ENCODE measurements at regions not wholly inside any gene's neighbourhood (a gene's known extent, or its start where the extent isn't known, plus 50 kb on each side); places are given as distances from the start of the nearest gene placed in this dataset.
A peak's percentile ranks its signal among the peaks of the same experiment; 100 is the strongest.
"Not testable (repeated sequence)": the region's sequence is repeated elsewhere in the genome, so short reads cannot be mapped to it uniquely, and the experiment has no call there.

- not testable (repeated sequence) for H4K20me1 ChIP-seq (ENCODE audit: insufficient read depth, low read length); H3K4me2 ChIP-seq (ENCODE audit: insufficient read depth, low read length); H3K9me3 ChIP-seq (ENCODE audit: insufficient read depth, low read length, severe bottlenecking); H3K36me3 ChIP-seq (ENCODE audit: insufficient read depth, low read length); H3K9ac ChIP-seq (ENCODE audit: low read depth, low read length); H2AFZ ChIP-seq (ENCODE audit: low read depth, low read length); H3K27ac ChIP-seq (ENCODE audit: low read length); H3K4me3 ChIP-seq (ENCODE audit: low read depth in 1 of 2, low read length in 2 of 2); H3K4me1 ChIP-seq (ENCODE audit: insufficient read depth, low read length); ATAC-seq (ENCODE audit: insufficient read depth, low read depth); DNase-seq; H3K27me3 ChIP-seq (ENCODE audit: insufficient read depth, low read length, poor library complexity); H3K79me2 ChIP-seq (ENCODE audit: insufficient read depth, low read length)
Observed at GRCh38 chr2:111402450-111402849, 281.7 kb downstream of the BCL2L11 start.

GRCh38 chr2:111403287-111403686 lies 282.6 kb downstream of the BCL2L11 start:
- not testable (repeated sequence) for H3K36me3 ChIP-seq (ENCODE audit: insufficient read depth, low read length); ATAC-seq (ENCODE audit: insufficient read depth, low read depth); DNase-seq; H3K4me3 ChIP-seq (ENCODE audit: low read depth in 1 of 2, low read length in 2 of 2); H4K20me1 ChIP-seq (ENCODE audit: insufficient read depth, low read length); H3K4me2 ChIP-seq (ENCODE audit: insufficient read depth, low read length); H3K27me3 ChIP-seq (ENCODE audit: insufficient read depth, low read length, poor library complexity); H3K27ac ChIP-seq (ENCODE audit: low read length); H3K9ac ChIP-seq (ENCODE audit: low read depth, low read length); H2AFZ ChIP-seq (ENCODE audit: low read depth, low read length); H3K4me1 ChIP-seq (ENCODE audit: insufficient read depth, low read length); H3K79me2 ChIP-seq (ENCODE audit: insufficient read depth, low read length); H3K9me3 ChIP-seq (ENCODE audit: insufficient read depth, low read length, severe bottlenecking)

- H3K4me1 ChIP-seq (ENCODE audit: insufficient read depth, low read length); H3K27ac ChIP-seq (ENCODE audit: low read length); DNase-seq; H3K4me3 ChIP-seq (ENCODE audit: low read depth in 1 of 2, low read length in 2 of 2); H3K9me3 ChIP-seq (ENCODE audit: insufficient read depth, low read length, severe bottlenecking); H3K4me2 ChIP-seq (ENCODE audit: insufficient read depth, low read length); H3K36me3 ChIP-seq (ENCODE audit: insufficient read depth, low read length); ATAC-seq (ENCODE audit: insufficient read depth, low read depth); H3K27me3 ChIP-seq (ENCODE audit: insufficient read depth, low read length, poor library complexity); H3K79me2 ChIP-seq (ENCODE audit: insufficient read depth, low read length); H2AFZ ChIP-seq (ENCODE audit: low read depth, low read length); H4K20me1 ChIP-seq (ENCODE audit: insufficient read depth, low read length); H3K9ac ChIP-seq (ENCODE audit: low read depth, low read length): not testable (repeated sequence)
Observed at GRCh38 chr2:111406616-111407015, 285.9 kb downstream of the BCL2L11 start.

GRCh38 chr2:111407632-111408194 lies 287.0 kb downstream of the BCL2L11 start:
- not testable (repeated sequence) for H3K9me3 ChIP-seq (ENCODE audit: insufficient read depth, low read length, severe bottlenecking); H4K20me1 ChIP-seq (ENCODE audit: insufficient read depth, low read length); H2AFZ ChIP-seq (ENCODE audit: low read depth, low read length); ATAC-seq (ENCODE audit: insufficient read depth, low read depth); H3K9ac ChIP-seq (ENCODE audit: low read depth, low read length); H3K4me2 ChIP-seq (ENCODE audit: insufficient read depth, low read length); H3K79me2 ChIP-seq (ENCODE audit: insufficient read depth, low read length); DNase-seq; H3K4me3 ChIP-seq (ENCODE audit: low read depth in 1 of 2, low read length in 2 of 2); H3K27ac ChIP-seq (ENCODE audit: low read length); H3K27me3 ChIP-seq (ENCODE audit: insufficient read depth, low read length, poor library complexity); H3K4me1 ChIP-seq (ENCODE audit: insufficient read depth, low read length); H3K36me3 ChIP-seq (ENCODE audit: insufficient read depth, low read length)

- H3K4me1 ChIP-seq (ENCODE audit: insufficient read depth, low read length); H3K36me3 ChIP-seq (ENCODE audit: insufficient read depth, low read length); H3K79me2 ChIP-seq (ENCODE audit: insufficient read depth, low read length); H3K9me3 ChIP-seq (ENCODE audit: insufficient read depth, low read length, severe bottlenecking); DNase-seq; H3K4me3 ChIP-seq (ENCODE audit: low read depth in 1 of 2, low read length in 2 of 2); ATAC-seq (ENCODE audit: insufficient read depth, low read depth); H3K27ac ChIP-seq (ENCODE audit: low read length); H3K27me3 ChIP-seq (ENCODE audit: insufficient read depth, low read length, poor library complexity); H3K9ac ChIP-seq (ENCODE audit: low read depth, low read length); H3K4me2 ChIP-seq (ENCODE audit: insufficient read depth, low read length); H2AFZ ChIP-seq (ENCODE audit: low read depth, low read length); H4K20me1 ChIP-seq (ENCODE audit: insufficient read depth, low read length): not testable (repeated sequence)
Observed at GRCh38 chr2:111410868-111411406, 290.2 kb downstream of the BCL2L11 start.

GRCh38 chr2:111411867-111412681 lies 291.4 kb downstream of the BCL2L11 start:
- DNase-seq = peak; percentile 25
- H2AFZ ChIP-seq (ENCODE audit: low read depth, low read length); H3K36me3 ChIP-seq (ENCODE audit: insufficient read depth, low read length); H3K9ac ChIP-seq (ENCODE audit: low read depth, low read length); H3K9me3 ChIP-seq (ENCODE audit: insufficient read depth, low read length, severe bottlenecking); H3K27ac ChIP-seq (ENCODE audit: low read length); H3K4me2 ChIP-seq (ENCODE audit: insufficient read depth, low read length); H3K27me3 ChIP-seq (ENCODE audit: insufficient read depth, low read length, poor library complexity); H3K4me1 ChIP-seq (ENCODE audit: insufficient read depth, low read length); H3K4me3 ChIP-seq (ENCODE audit: low read depth in 1 of 2, low read length in 2 of 2); H3K79me2 ChIP-seq (ENCODE audit: insufficient read depth, low read length); H4K20me1 ChIP-seq (ENCODE audit: insufficient read depth, low read length): not testable (repeated sequence)
- ATAC-seq (ENCODE audit: insufficient read depth, low read depth) = peak; percentile 79

GRCh38 chr2:111412841-111413650 lies 292.3 kb downstream of the BCL2L11 start:
- not testable (repeated sequence) for H3K4me2 ChIP-seq (ENCODE audit: insufficient read depth, low read length)

GRCh38 chr2:111413950-111414349 lies 293.2 kb downstream of the BCL2L11 start:
- H3K27me3 ChIP-seq (ENCODE audit: insufficient read depth, low read length, poor library complexity); H4K20me1 ChIP-seq (ENCODE audit: insufficient read depth, low read length); ATAC-seq (ENCODE audit: insufficient read depth, low read depth); H3K79me2 ChIP-seq (ENCODE audit: insufficient read depth, low read length); H3K4me3 ChIP-seq (ENCODE audit: low read depth in 1 of 2, low read length in 2 of 2); H3K27ac ChIP-seq (ENCODE audit: low read length); H3K9me3 ChIP-seq (ENCODE audit: insufficient read depth, low read length, severe bottlenecking); H3K4me2 ChIP-seq (ENCODE audit: insufficient read depth, low read length); H3K4me1 ChIP-seq (ENCODE audit: insufficient read depth, low read length); H3K9ac ChIP-seq (ENCODE audit: low read depth, low read length); H3K36me3 ChIP-seq (ENCODE audit: insufficient read depth, low read length); DNase-seq; H2AFZ ChIP-seq (ENCODE audit: low read depth, low read length): not testable (repeated sequence)

More at GRCh38 chr2:111412841-111413650, 292.3 kb downstream of the BCL2L11 start:
- H3K27ac ChIP-seq (ENCODE audit: low read length); DNase-seq; H3K79me2 ChIP-seq (ENCODE audit: insufficient read depth, low read length); H3K9ac ChIP-seq (ENCODE audit: low read depth, low read length); H3K27me3 ChIP-seq (ENCODE audit: insufficient read depth, low read length, poor library complexity); H2AFZ ChIP-seq (ENCODE audit: low read depth, low read length); H3K4me1 ChIP-seq (ENCODE audit: insufficient read depth, low read length); ATAC-seq (ENCODE audit: insufficient read depth, low read depth); H3K9me3 ChIP-seq (ENCODE audit: insufficient read depth, low read length, severe bottlenecking); H3K4me3 ChIP-seq (ENCODE audit: low read depth in 1 of 2, low read length in 2 of 2); H3K36me3 ChIP-seq (ENCODE audit: insufficient read depth, low read length); H4K20me1 ChIP-seq (ENCODE audit: insufficient read depth, low read length): not testable (repeated sequence)
